ENCODE measurements at regions not wholly inside any gene's neighbourhood (a gene's known extent, or its start where the extent isn't known, plus 50 kb on each side); places are given as distances from the start of the nearest gene placed in this dataset.

GRCh38 chr3:153337369-153337768, 175.3 kb downstream of the RAP2B start:
- TF ChIP-seq GATA2 (IDR thresholded peaks at IDR 0.05; ENCODE audit: insufficient read depth, insufficient read length, low read depth, low read length) (no peak), POLR2A (IDR thresholded peaks at IDR 0.05; ENCODE audit: low read depth, low read length) (no peak), CTCF (IDR thresholded peaks at IDR 0.05; ENCODE audit: extremely low read depth in 1 of 2, insufficient read depth in 1 of 2, low read depth in 1 of 2, low read length in 2 of 2) (no peak), JUN (IDR thresholded peaks at IDR 0.05; ENCODE audit: borderline replicate concordance, insufficient read depth, insufficient read length, low read depth) (no peak), FOS (IDR thresholded peaks at IDR 0.05; ENCODE audit: borderline replicate concordance, insufficient read depth, low read length) (no peak)
- TF ChIP-seq, protein P1, sequence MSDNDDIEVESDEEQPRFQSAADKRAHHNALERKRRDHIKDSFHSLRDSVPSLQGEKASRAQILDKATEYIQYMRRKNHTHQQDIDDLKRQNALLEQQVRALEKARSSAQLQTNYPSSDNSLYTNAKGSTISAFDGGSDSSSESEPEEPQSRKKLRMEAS (IDR thresholded peaks at IDR 0.05; ENCODE audit: insufficient read depth, insufficient read length), result no peak
- POLR2A ChIA-PET, result no interaction called here
- Histone ChIP-seq H3K9me3 (replicated peaks; ENCODE audit: control insufficient read depth, insufficient read depth, low read length) (no peaks in the 10 kb centered on the region), H3K36me3 (ENCODE audit: control insufficient read depth in 2 of 2, extremely low read depth in 1 of 2, insufficient read depth in 2 of 2, low read length in 2 of 2) (no peaks in the 10 kb centered on the region), H3K27me3 (ENCODE audit: control insufficient read depth in 2 of 2, insufficient read depth in 2 of 2, low read length in 2 of 2) (no peaks in the 10 kb centered on the region), H4K20me1 (replicated peaks; ENCODE audit: control insufficient read depth, extremely low read depth, insufficient read depth, low read length) (no peaks in the 10 kb centered on the region), H3K4me3 (replicated peaks in 1 of 3; ENCODE audit: insufficient read depth in 1 of 3, low read depth in 1 of 3, low read length in 3 of 3) (no peak overlapping the region), H3K4me1 (ENCODE audit: control insufficient read depth, extremely low read depth, insufficient read depth, low read length) (no peaks in the 10 kb centered on the region), H2AFZ (ENCODE audit: low read depth, low read length) (no peak overlapping the region), H3K9ac (replicated peaks; ENCODE audit: extremely low read depth, insufficient read depth, low read length) (no peak overlapping the region), H3K4me2 (ENCODE audit: insufficient read depth, low read length) (no peak overlapping the region), H3K27ac (ENCODE audit: insufficient read depth, low read depth, low read length) (no peak overlapping the region), H3K9me1 (replicated peaks; ENCODE audit: control insufficient read depth, extremely low read depth, insufficient read depth, low read length) (no peaks in the 10 kb centered on the region), H3K79me2 (ENCODE audit: control insufficient read depth, insufficient read depth, low read length) (no peaks in the 10 kb centered on the region)
- intact Hi-C loops (cut with micrococcal nuclease) (no loop called here), dilution Hi-C loops (cut with MboI; ENCODE audit: extremely low pct_ligation_motif_present, low sequenced_read_pairs) (no loop called here)
- FAIRE-seq, result no peak
- CTCF ChIA-PET, result no interaction called here
- BruUV-seq (replicated peaks), result no TSS peak
- DNase-seq (ENCODE audit: low read depth, low spot score), result no peak

DNA sequence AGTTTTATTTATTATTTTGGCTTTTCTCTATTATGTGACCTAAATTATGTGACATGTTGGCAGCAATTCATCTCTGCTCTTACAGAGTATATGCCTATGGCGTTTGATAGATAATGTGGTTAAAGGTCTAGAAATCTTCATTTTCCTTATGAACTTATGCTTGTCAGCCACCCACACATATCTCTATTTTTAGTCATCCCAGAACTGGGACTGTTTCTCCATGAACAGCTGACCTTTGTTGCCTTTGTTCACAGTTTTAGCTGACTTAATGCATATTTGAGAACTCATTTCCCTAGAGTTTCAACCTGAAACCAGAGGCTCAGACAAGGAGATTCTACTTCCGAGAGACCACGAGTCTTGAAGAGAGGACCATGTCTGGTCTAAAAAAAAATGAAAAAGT, 176.5 kb downstream of the RAP2B start:
- Histone ChIP-seq H3K27ac (ENCODE audit: insufficient read depth, low read depth, low read length) (no peak overlapping the region), H3K9me1 (replicated peaks; ENCODE audit: control insufficient read depth, extremely low read depth, insufficient read depth, low read length) (no peaks in the 10 kb centered on the region), H3K4me1 (ENCODE audit: control insufficient read depth, extremely low read depth, insufficient read depth, low read length) (no peaks in the 10 kb centered on the region), H2AFZ (ENCODE audit: low read depth, low read length) (no peak overlapping the region), H3K9me3 (replicated peaks; ENCODE audit: control insufficient read depth, insufficient read depth, low read length) (no peaks in the 10 kb centered on the region), H3K79me2 (ENCODE audit: control insufficient read depth, insufficient read depth, low read length) (no peaks in the 10 kb centered on the region), H3K36me3 (ENCODE audit: control insufficient read depth in 2 of 2, extremely low read depth in 1 of 2, insufficient read depth in 2 of 2, low read length in 2 of 2) (no peaks in the 10 kb centered on the region), H4K20me1 (replicated peaks; ENCODE audit: control insufficient read depth, extremely low read depth, insufficient read depth, low read length) (no peaks in the 10 kb centered on the region), H3K27me3 (ENCODE audit: control insufficient read depth in 2 of 2, insufficient read depth in 2 of 2, low read length in 2 of 2) (no peaks in the 10 kb centered on the region), H3K4me2 (ENCODE audit: insufficient read depth, low read length) (no peak overlapping the region), H3K9ac (replicated peaks; ENCODE audit: extremely low read depth, insufficient read depth, low read length) (no peak overlapping the region), H3K4me3 (replicated peaks in 1 of 3; ENCODE audit: insufficient read depth in 1 of 3, low read depth in 1 of 3, low read length in 3 of 3) (no peak overlapping the region)
- POLR2A ChIA-PET, result no interaction called here
- DNase-seq (ENCODE audit: low read depth, low spot score), result no peak
- dilution Hi-C loops (cut with MboI; ENCODE audit: extremely low pct_ligation_motif_present, low sequenced_read_pairs), result no loop called here
- no peak for FAIRE-seq
- intact Hi-C loops (cut with micrococcal nuclease), result no loop called here
- TF ChIP-seq POLR2AphosphoS5 (IDR thresholded peaks at IDR 0.05; ENCODE audit: insufficient read depth, low read depth, low read length), result no peak
- no peak for TF ChIP-seq MYC (IDR thresholded peaks at IDR 0.05; ENCODE audit: low read depth, low read length)
- CTCF ChIA-PET, result no interaction called here
- BruUV-seq (replicated peaks), result no TSS peak
